ENCODE measurements at regions not wholly inside any gene's neighbourhood (a gene's known extent, or its start where the extent isn't known, plus 50 kb on each side); places are given as distances from the start of the nearest gene placed in this dataset.

GRCh38 chr16:87171723-87172122, 145.5 kb downstream of the C16orf95 start:
- no peak for DNase-seq

- DNase-seq: no peak
Observed at GRCh38 chr16:87172632-87173031, 144.6 kb downstream of the C16orf95 start.

GRCh38 chr16:87173294-87173893, 143.8 kb downstream of the C16orf95 start:
- DNase-seq: no peak

GRCh38 chr16:87174061-87174460, 143.1 kb downstream of the C16orf95 start:
- no peak for DNase-seq

- DNase-seq: no peak
Observed at GRCh38 chr16:87176735-87177134, 140.5 kb downstream of the C16orf95 start.

- DNase-seq: no peak
Observed at GRCh38 chr16:87177673-87178072, 139.5 kb downstream of the C16orf95 start.

- DNase-seq: no peak
Observed at GRCh38 chr16:87178177-87178863, 138.9 kb downstream of the C16orf95 start.

- no peak for DNase-seq
Observed at GRCh38 chr16:87178977-87179376, 138.2 kb downstream of the C16orf95 start.

- no peak for DNase-seq
Observed at GRCh38 chr16:87180069-87180468, 137.1 kb downstream of the C16orf95 start.

- DNase-seq: no peak
Observed at GRCh38 chr16:87182759-87183158, 134.4 kb downstream of the C16orf95 start.

- no peak for DNase-seq
Observed at GRCh38 chr16:87183647-87184046, 133.5 kb downstream of the C16orf95 start.

GRCh38 chr16:87185308-87185707, 131.9 kb downstream of the C16orf95 start:
- no peak for DNase-seq

- DNase-seq: no peak
Observed at GRCh38 chr16:87185983-87186382, 131.2 kb downstream of the C16orf95 start.

GRCh38 chr16:87186446-87186845, 130.7 kb downstream of the C16orf95 start:
- DNase-seq: no peak

- DNase-seq: no peak
Observed at GRCh38 chr16:87186876-87187533, 130.2 kb downstream of the C16orf95 start.

- no peak for DNase-seq
Observed at GRCh38 chr16:87188104-87188503, 129.1 kb downstream of the C16orf95 start.

- DNase-seq: no peak
Observed at GRCh38 chr16:87189426-87189825, 127.8 kb downstream of the C16orf95 start.

- no peak for DNase-seq
Observed at GRCh38 chr16:87190288-87191230, 126.6 kb downstream of the C16orf95 start.

- no peak for DNase-seq
Observed at GRCh38 chr16:87192452-87193073, 124.6 kb downstream of the C16orf95 start.

GRCh38 chr16:87194172-87194571, 123.0 kb downstream of the C16orf95 start:
- DNase-seq: no peak

- DNase-seq: no peak
Observed at GRCh38 chr16:87195161-87195560, 122.0 kb downstream of the C16orf95 start.

- DNase-seq: no peak
Observed at GRCh38 chr16:87196231-87196630, 121.0 kb downstream of the C16orf95 start.

GRCh38 chr16:87196661-87197060, 120.5 kb downstream of the C16orf95 start:
- DNase-seq: no peak
